ENCODE measurements at regions not wholly inside any gene's neighbourhood (a gene's known extent, or its start where the extent isn't known, plus 50 kb on each side); places are given as distances from the start of the nearest gene placed in this dataset.

DNA sequence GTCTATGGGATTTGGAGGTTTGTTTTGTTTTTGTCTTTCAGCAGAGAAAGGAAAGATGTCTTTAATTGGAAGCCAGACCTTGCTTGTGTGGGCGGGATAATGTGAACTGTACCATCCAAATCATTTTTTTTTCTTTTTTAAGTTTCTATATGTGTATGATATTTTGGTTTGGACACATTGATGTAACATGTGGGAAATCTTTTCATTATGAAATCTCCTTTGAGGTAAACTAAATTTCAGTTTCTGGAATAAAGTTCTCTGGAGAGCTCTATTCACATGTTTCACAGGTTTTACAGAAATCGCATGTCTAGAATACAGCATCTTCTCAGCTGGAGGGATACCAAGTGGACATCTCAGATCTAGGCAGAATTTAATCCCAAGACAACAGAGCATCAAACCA, 451.5 kb upstream of the MDFIC2 start:
- 97 to 100% methylated on average over 2 of the region's 2 CpGs for WGBS, 2 donors
- Histone ChIP-seq H3K27me3 (no peaks in the 10 kb centered on the region), H3K36me3 (no peaks in the 10 kb centered on the region), H3K4me1 (no peaks in the 10 kb centered on the region), H3K9me3 (no peaks in the 10 kb centered on the region), H3K27ac (no peak overlapping the region), H3K4me3 (replicated peaks in 1 of 3) (no peak overlapping the region)
- TF ChIP-seq, protein P1, sequence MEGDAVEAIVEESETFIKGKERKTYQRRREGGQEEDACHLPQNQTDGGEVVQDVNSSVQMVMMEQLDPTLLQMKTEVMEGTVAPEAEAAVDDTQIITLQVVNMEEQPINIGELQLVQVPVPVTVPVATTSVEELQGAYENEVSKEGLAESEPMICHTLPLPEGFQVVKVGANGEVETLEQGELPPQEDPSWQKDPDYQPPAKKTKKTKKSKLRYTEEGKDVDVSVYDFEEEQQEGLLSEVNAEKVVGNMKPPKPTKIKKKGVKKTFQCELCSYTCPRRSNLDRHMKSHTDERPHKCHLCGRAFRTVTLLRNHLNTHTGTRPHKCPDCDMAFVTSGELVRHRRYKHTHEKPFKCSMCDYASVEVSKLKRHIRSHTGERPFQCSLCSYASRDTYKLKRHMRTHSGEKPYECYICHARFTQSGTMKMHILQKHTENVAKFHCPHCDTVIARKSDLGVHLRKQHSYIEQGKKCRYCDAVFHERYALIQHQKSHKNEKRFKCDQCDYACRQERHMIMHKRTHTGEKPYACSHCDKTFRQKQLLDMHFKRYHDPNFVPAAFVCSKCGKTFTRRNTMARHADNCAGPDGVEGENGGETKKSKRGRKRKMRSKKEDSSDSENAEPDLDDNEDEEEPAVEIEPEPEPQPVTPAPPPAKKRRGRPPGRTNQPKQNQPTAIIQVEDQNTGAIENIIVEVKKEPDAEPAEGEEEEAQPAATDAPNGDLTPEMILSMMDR (IDR thresholded peaks at IDR 0.05), result no peak
- TF ChIP-seq POLR2A (IDR thresholded peaks at IDR 0.05), result no peak
- DNase-seq, result no peak
- intact Hi-C loops (cut with DNase I), result no loop called here

DNA sequence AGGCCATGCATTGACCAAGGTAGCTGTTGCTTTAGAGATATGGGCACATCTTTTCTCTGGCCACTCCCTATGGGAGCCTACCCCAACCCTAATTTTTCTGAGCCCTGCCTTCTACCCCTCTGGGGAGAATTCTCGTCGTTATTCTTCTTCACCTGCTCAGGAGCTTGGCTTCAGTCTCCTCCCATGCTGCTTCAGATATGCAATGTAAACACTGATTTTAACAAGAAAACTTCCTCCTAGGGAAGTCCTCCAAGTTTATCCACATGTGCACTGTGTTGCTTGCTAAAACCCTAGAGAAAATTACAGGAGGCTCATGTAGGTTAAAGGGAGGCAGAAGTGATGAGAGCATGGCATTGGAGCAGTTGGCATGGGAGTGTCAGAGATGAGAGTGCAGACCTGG, 445.2 kb upstream of the MDFIC2 start:
- TF ChIP-seq POLR2A (IDR thresholded peaks at IDR 0.05), result no peak
- TF ChIP-seq, protein P1 (IDR thresholded peaks at IDR 0.05), result no peak
- no peaks in the 10 kb centered on the region for H3K36me3 ChIP-seq
- intact Hi-C loops (cut with DNase I), result no loop called here
- WGBS, 2 donors, result 54 to 55% methylated on average over 2 of the region's 2 CpGs
- no peak for DNase-seq
- no peaks in the 10 kb centered on the region for H3K4me1 ChIP-seq
- H3K4me3 ChIP-seq (replicated peaks in 1 of 3), result no peak overlapping the region
- no peak overlapping the region for H3K27ac ChIP-seq
- H3K27me3 ChIP-seq, result no peaks in the 10 kb centered on the region
- H3K9me3 ChIP-seq, result no peaks in the 10 kb centered on the region

DNA sequence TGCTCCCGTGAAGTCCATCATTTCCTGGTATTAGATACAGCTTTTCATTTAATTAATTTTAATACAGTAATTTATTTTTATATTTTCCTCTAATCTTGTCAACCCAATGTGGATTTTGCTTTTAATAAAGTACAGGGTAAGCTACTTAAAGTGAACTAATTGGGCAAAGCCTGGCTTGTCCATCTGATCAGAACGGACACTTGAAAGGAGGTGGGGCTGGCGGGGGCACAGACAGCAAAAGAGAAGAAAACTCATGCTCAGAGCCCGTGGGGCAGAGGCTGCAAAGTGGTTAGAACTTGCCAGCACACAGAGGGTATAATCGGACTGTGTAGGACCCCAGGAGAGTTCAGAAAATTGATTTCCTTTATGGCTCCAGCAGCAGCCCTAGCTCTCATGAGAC, 443.1 kb upstream of the MDFIC2 start:
- WGBS, 2 donors, result 80% methylated on average over 5 of the region's 5 CpGs
- Histone ChIP-seq H3K4me3 (replicated peaks in 1 of 3) (no peak overlapping the region), H3K36me3 (no peaks in the 10 kb centered on the region), H3K27ac (no peak overlapping the region), H3K27me3 (no peaks in the 10 kb centered on the region), H3K4me1 (no peaks in the 10 kb centered on the region), H3K9me3 (no peaks in the 10 kb centered on the region)
- TF ChIP-seq, protein P1 (IDR thresholded peaks at IDR 0.05), result no peak
- TF ChIP-seq POLR2A (IDR thresholded peaks at IDR 0.05), result no peak
- DNase-seq, result no peak
- intact Hi-C loops (cut with DNase I), result no loop called here

DNA sequence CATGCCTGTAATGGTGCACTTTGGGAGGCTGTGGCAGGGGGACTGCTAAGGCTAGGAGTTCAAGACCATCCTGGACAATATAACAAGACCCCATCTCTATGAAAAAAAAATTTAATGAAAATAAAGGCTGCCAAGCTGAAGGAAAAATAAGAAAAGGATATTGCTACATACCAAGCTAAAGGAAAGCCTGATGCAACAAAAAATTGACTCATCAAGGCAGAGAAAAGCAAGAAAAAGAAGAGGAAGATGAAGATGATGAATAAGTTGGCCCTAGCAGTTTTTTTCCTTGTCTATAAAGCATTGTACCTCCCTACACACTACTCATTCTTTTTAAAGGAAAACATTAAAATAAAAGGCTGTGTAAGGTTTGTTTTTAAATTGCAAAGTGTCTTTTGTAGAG, 441.9 kb upstream of the MDFIC2 start:
- no peaks in the 10 kb centered on the region for H3K4me1 ChIP-seq
- no peaks in the 10 kb centered on the region for H3K36me3 ChIP-seq
- TF ChIP-seq, protein P1 (IDR thresholded peaks at IDR 0.05), result no peak
- TF ChIP-seq POLR2A (IDR thresholded peaks at IDR 0.05), result no peak
- H3K9me3 ChIP-seq, result no peaks in the 10 kb centered on the region
- DNase-seq, result no peak
- intact Hi-C loops (cut with DNase I), result no loop called here
- no peak overlapping the region for H3K27ac ChIP-seq
- H3K27me3 ChIP-seq, result no peaks in the 10 kb centered on the region
- H3K4me3 ChIP-seq (replicated peaks in 1 of 3), result no peak overlapping the region

DNA sequence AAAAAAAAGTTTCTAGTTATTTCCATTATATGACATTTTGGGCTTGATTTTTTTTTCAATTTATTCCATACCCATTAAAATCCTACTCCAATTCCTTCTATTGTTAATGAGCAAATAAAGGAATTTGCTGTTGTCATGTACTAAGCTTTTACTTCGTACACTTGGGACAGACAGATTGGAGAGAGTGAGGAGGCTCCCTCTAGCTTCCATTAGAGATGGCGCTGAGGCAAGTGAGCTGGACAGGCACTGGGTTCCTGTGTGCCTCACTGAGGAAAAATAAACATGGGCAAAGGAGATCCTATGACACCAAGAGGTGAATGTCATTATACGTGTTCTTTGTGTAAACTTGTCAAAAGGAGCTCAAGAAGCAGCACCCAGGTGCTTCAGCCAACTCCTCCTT, 441.1 kb upstream of the MDFIC2 start:
- Histone ChIP-seq H3K4me3 (replicated peaks in 1 of 3) (no peak overlapping the region), H3K4me1 (no peaks in the 10 kb centered on the region), H3K9me3 (no peaks in the 10 kb centered on the region), H3K27ac (no peak overlapping the region), H3K27me3 (no peaks in the 10 kb centered on the region), H3K36me3 (no peaks in the 10 kb centered on the region)
- TF ChIP-seq POLR2A (IDR thresholded peaks at IDR 0.05), result no peak
- TF ChIP-seq, protein P1 (IDR thresholded peaks at IDR 0.05), result peak in 1 of 6 experiments; percentile 19
- DNase-seq, result no peak
- intact Hi-C loops (cut with DNase I), result no loop called here
- 61 to 69% methylated on average over 3 of the region's 3 CpGs for WGBS, 2 donors

All from thyroid gland (tissue), 4 donors.